HepG2 (cell line): ENCODE measurements at regions not wholly inside any gene's neighbourhood (a gene's known extent, or its start where the extent isn't known, plus 50 kb on each side); places are given as distances from the start of the nearest gene placed in this dataset.

ENCODE experiments used
- ATAC-seq: fragments of 200-7000 bp; cut with Tn5 transposase; 3 replicates; pipeline ENCODE4 v1.9.1; 2020; ENCODE audit warnings: mild to moderate bottlenecking, moderate library complexity
- BruUV-seq: library from RNA; stranded (reverse); fragments of 400-500 nt; replicated peaks from 2 replicates; lab custom pipeline; 2021; lab: Mats Ljungman, UMichigan
- CTCF ChIA-PET: fragments of 300-600 bp; formaldehyde crosslinking; extraction: SDS; loops from one replicate; lab custom pipeline; 2021; ENCODE audit warnings: low total read pairs, inconsistent platforms, low intra/inter-chr PET ratio; lab: Yijun Ruan, JAX
- POLR2A ChIA-PET: fragments of 350-600 bp; sonication (Branson Sonifier 250); formaldehyde crosslinking; loops from one replicate; lab custom pipeline; 2020; ENCODE audit warnings: antibody characterized with exemption, inconsistent platforms; lab: Yijun Ruan, JAX
- DNase-seq: peaks from one replicate; pipeline ENCODE4 v3.0.0-alpha.2; 2015; ENCODE audit warnings: low spot score
- FAIRE-seq: peaks from 3 replicates; lab custom pipeline; 2011; peaks lifted over from hg19 to GRCh38; lab: Jason Lieb, UNC
- H2AFZ ChIP-seq: one replicate; pipeline ENCODE4 v1.6.1; 2011; ENCODE audit warnings: low read length, inconsistent platforms
- H3K27ac ChIP-seq: fragments of 300-600 bp; 3 replicates; pipeline ENCODE4 v1.8.0; 2011; ENCODE audit warnings: mixed run types, mild to moderate bottlenecking, mixed read lengths, low read length, inconsistent platforms; ENCODE audit not compliant: insufficient read depth; ENCODE audit errors: extremely low read length
- H3K27me3 ChIP-seq, 2 experiments: fragments of 200-600 bp in 1 of 2; 2 replicates in 1 of 2; 3 replicates in 1 of 2; pipeline versions ENCODE4 v1.6.0 to v1.8.0; 2011; ENCODE audit warnings: low read length in 2 of 2, mild to moderate bottlenecking in 2 of 2, moderate library complexity in 2 of 2, inconsistent platforms in 1 of 2; ENCODE audit not compliant: insufficient read depth in 2 of 2, control insufficient read depth in 1 of 2
- H3K36me3 ChIP-seq, 2 experiments: fragments of 200-600 bp in 1 of 2; replicated peaks in 1 of 2; 2 replicates in 1 of 2; 3 replicates in 1 of 2; pipeline versions ENCODE4 v1.5.1 to v1.8.0; 2011; ENCODE audit warnings: low read length in 2 of 2, inconsistent platforms in 1 of 2; ENCODE audit not compliant: insufficient read depth in 2 of 2, control insufficient read depth in 1 of 2
- H3K4me1 ChIP-seq: 2 replicates; pipeline ENCODE4 v1.5.1; 2012; ENCODE audit warnings: low read length, inconsistent platforms; ENCODE audit not compliant: insufficient read depth
- H3K4me2 ChIP-seq: 2 replicates; pipeline ENCODE4 v1.6.0; 2011; ENCODE audit warnings: low read depth, low read length, inconsistent platforms
- H3K4me3 ChIP-seq, 3 experiments: fragments of 200-600 bp in 1 of 3; sonication (generic), shearing (Covaris generic) in 1 of 3; replicated peaks in 1 of 3; 2 replicates each; pipeline ENCODE4 v1.5.1; 2011 to 2016; ENCODE audit warnings: low read length in 3 of 3, inconsistent platforms in 2 of 3, low read depth in 2 of 3, mild to moderate bottlenecking in 2 of 3, control low read depth in 1 of 3, mixed read lengths in 1 of 3; ENCODE audit not compliant: insufficient read depth in 1 of 3
- H3K79me2 ChIP-seq: one replicate; pipeline ENCODE4 v1.6.1; 2011; ENCODE audit warnings: low read length, inconsistent platforms; ENCODE audit not compliant: insufficient read depth
- H3K9ac ChIP-seq: 2 replicates; pipeline ENCODE4 v1.6.0; 2011; ENCODE audit warnings: mild to moderate bottlenecking, low read depth, low read length, inconsistent platforms; ENCODE audit not compliant: insufficient read depth
- H3K9me3 ChIP-seq: 2 replicates; pipeline ENCODE4 v1.5.1; 2012; ENCODE audit warnings: mild to moderate bottlenecking, low read length
- H4K20me1 ChIP-seq: 2 replicates; pipeline ENCODE4 v1.6.0; 2011; ENCODE audit warnings: inconsistent platforms, mild to moderate bottlenecking, low read length, moderate library complexity; ENCODE audit not compliant: insufficient read depth
- ARNT2 ChIP-seq: sonication (generic); formaldehyde crosslinking; IDR thresholded peaks from 2 replicates; pipeline ENCODE4 v1.8.0; 2022; ENCODE audit warnings: mild to moderate bottlenecking, low read depth, missing genetic modification reagents, moderate library complexity
- CBFB ChIP-seq: sonication (generic); formaldehyde crosslinking; IDR thresholded peaks from 2 replicates; pipeline ENCODE4 v1.4.0; 2020; ENCODE audit warnings: missing genetic modification reagents
- MED13 ChIP-seq: sonication (generic); formaldehyde crosslinking; IDR thresholded peaks from 2 replicates; pipeline ENCODE4 v1.5.0; 2020; ENCODE audit warnings: missing genetic modification reagents
- NFRKB ChIP-seq: fragments of 450-650 bp; IDR thresholded peaks from 2 replicates; pipeline ENCODE4 v1.6.1; 2017
- PHB2 ChIP-seq: fragments of 450-650 bp; IDR thresholded peaks from 2 replicates; pipeline ENCODE4 v1.6.1; 2018; ENCODE audit not compliant: partially characterized antibody
- RBFOX2 ChIP-seq: fragments of 200-400 bp; formaldehyde crosslinking; IDR thresholded peaks from 2 replicates; pipeline ENCODE4 v1.6.1; 2017; ENCODE audit warnings: low read depth, mild to moderate bottlenecking, low read length
- ZNF180 ChIP-seq: sonication (generic); formaldehyde crosslinking; IDR thresholded peaks from 2 replicates; pipeline ENCODE4 v1.4.0; 2020; ENCODE audit warnings: low read depth, missing genetic modification reagents, borderline replicate concordance
- ZNF296 ChIP-seq: sonication (generic); formaldehyde crosslinking; conservative IDR thresholded peaks from 2 replicates; pipeline ENCODE4 v1.5.0; 2020; ENCODE audit warnings: mild to moderate bottlenecking, missing genetic modification reagents
- ZNF367 ChIP-seq: sonication (generic); formaldehyde crosslinking; IDR thresholded peaks from 2 replicates; pipeline ENCODE4 v1.4.0; 2020; ENCODE audit warnings: missing genetic modification reagents, borderline replicate concordance
- ZNF746 ChIP-seq: sonication (generic); formaldehyde crosslinking; IDR thresholded peaks from 2 replicates; pipeline ENCODE4 v1.8.0; 2022; ENCODE audit warnings: mild to moderate bottlenecking, missing genetic modification reagents
- ZNF83 ChIP-seq: sonication (generic); formaldehyde crosslinking; IDR thresholded peaks from 2 replicates; pipeline ENCODE4 v1.4.0; 2020; ENCODE audit warnings: missing genetic modification reagents, mild to moderate bottlenecking, borderline replicate concordance
- ZNF878 ChIP-seq: sonication (generic); formaldehyde crosslinking; IDR thresholded peaks from 2 replicates; pipeline ENCODE4 v1.8.1; 2023; ENCODE audit warnings: mild to moderate bottlenecking, missing genetic modification reagents, moderate library complexity
- WGBS: methylation state at CpG from one replicate; pipeline ENCODE4 v1.1.6; 2017; ENCODE audit warnings: low lambda C conversion rate; 5-methylcytosine and 5-hydroxymethylcytosine counted together
- in situ Hi-C: cut with HindIII; loops from 2 replicates; pipeline ENCODE4 v1.10.0; 2017; ENCODE audit warnings: low pct_unique_long_range_greater_than_20kb; ENCODE audit not compliant: extremely low pct_ligation_motif_present
- intact Hi-C: fragments of 100-400 bp; cut with micrococcal nuclease; formaldehyde crosslinking; loops from one replicate; pipeline ENCODE4 v1.10.0; 2022; ENCODE audit not compliant: unreplicated experiment
- TF ChIP-seq, protein P1 (sequence below): fragments of 450-650 bp; IDR thresholded peaks from 2 replicates; pipeline ENCODE4 v1.6.1; 2017; ENCODE audit warnings: mild to moderate bottlenecking
- TF ChIP-seq, protein P2 (sequence below): sonication (generic); formaldehyde crosslinking; IDR thresholded peaks from 2 replicates; pipeline ENCODE4 v1.9.0; 2022; ENCODE audit warnings: low read depth, missing genetic modification reagents

DNA sequence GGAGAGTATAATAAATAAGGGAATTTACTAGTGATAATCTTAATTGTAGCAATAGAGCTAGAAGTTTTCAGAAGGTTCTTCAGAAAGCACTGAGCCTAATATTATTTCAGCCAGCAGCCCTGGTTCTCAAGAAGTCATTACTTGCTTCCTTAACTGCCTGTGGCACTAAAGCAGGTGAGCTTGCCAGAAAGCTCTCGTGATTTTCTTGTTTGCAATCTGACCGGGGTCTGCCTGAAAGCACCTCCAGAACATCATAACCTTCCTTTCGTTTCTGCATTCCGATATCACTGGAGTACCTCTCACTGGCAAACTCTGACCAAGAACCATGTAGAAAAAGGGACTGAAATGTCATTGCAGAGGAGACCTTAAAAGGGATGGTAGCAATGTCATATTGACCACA is 510.3 kb downstream of the ZIC1 start:
- TF ChIP-seq MED13 (no peak), ZNF746 (CRISPR knock-in tag) (no peak), CBFB (no peak), ZNF878 (CRISPR knock-in tag) (no peak)
- ATAC-seq, result no peak
- ChIA-PET CTCF (no interaction called here), POLR2A (no interaction called here)
- Histone ChIP-seq H3K27me3 (no peaks in the 10 kb centered on the region), H3K27ac (no peak overlapping the region), H3K36me3 (no peaks in the 10 kb centered on the region), H4K20me1 (no peaks in the 10 kb centered on the region), H3K4me1 (no peaks in the 10 kb centered on the region), H3K79me2 (no peaks in the 10 kb centered on the region), H3K4me2 (no peak overlapping the region), H3K4me3 (no peak overlapping the region), H3K9ac (no peak overlapping the region), H2AFZ (no peak overlapping the region), H3K9me3 (no peaks in the 10 kb centered on the region)
- BruUV-seq, result no TSS peak
- no peak for FAIRE-seq
- 31% methylated on average over 4 of the region's 4 CpGs for WGBS
- in situ Hi-C loops (no loop called here), intact Hi-C loops (no loop called here)
- no peak for DNase-seq

DNA sequence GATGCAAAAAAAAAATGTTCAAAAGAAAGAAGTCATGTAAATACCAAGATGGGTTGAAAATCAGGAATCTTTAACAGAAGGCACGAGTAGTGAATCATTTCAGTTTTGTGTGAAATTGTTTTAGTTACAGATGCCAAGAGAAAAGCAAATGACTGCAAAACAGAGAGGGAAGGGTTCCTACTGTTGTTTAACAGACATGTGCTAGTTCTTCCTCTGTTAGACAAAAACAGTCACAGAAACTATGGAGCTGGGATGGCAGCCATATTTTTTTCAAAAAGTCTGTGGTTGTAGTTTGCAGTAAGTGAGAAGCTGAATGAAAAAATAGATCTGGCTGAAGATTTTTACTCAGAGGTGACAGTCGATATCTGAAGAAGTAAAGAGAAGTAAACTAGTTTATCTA is 511.9 kb downstream of the ZIC1 start:
- no peak overlapping the region for H3K9ac ChIP-seq
- ATAC-seq (no peak), DNase-seq (no peak), FAIRE-seq (no peak)
- no TSS peak for BruUV-seq
- ChIA-PET POLR2A (no interaction called here), CTCF (no interaction called here)
- H3K79me2 ChIP-seq, result no peaks in the 10 kb centered on the region
- H3K27me3 ChIP-seq, result no peaks in the 10 kb centered on the region
- H2AFZ ChIP-seq, result no peak overlapping the region
- intact Hi-C loops (no loop called here), in situ Hi-C loops (no loop called here)
- H4K20me1 ChIP-seq, result no peaks in the 10 kb centered on the region
- no peaks in the 10 kb centered on the region for H3K36me3 ChIP-seq
- H3K4me2 ChIP-seq, result no peak overlapping the region
- no peaks in the 10 kb centered on the region for H3K9me3 ChIP-seq
- no peaks in the 10 kb centered on the region for H3K4me1 ChIP-seq
- 1% methylated on average over 2 of the region's 2 CpGs for WGBS
- TF ChIP-seq NFRKB (no peak), ZNF367 (no peak), ZNF180 (CRISPR knock-in tag) (no peak), ZNF83 (CRISPR knock-in tag) (no peak), ARNT2 (CRISPR knock-in tag) (no peak), ZNF296 (CRISPR knock-in tag) (no peak), PHB2 (no peak), RBFOX2 (no peak)
- TF ChIP-seq, protein P1, sequence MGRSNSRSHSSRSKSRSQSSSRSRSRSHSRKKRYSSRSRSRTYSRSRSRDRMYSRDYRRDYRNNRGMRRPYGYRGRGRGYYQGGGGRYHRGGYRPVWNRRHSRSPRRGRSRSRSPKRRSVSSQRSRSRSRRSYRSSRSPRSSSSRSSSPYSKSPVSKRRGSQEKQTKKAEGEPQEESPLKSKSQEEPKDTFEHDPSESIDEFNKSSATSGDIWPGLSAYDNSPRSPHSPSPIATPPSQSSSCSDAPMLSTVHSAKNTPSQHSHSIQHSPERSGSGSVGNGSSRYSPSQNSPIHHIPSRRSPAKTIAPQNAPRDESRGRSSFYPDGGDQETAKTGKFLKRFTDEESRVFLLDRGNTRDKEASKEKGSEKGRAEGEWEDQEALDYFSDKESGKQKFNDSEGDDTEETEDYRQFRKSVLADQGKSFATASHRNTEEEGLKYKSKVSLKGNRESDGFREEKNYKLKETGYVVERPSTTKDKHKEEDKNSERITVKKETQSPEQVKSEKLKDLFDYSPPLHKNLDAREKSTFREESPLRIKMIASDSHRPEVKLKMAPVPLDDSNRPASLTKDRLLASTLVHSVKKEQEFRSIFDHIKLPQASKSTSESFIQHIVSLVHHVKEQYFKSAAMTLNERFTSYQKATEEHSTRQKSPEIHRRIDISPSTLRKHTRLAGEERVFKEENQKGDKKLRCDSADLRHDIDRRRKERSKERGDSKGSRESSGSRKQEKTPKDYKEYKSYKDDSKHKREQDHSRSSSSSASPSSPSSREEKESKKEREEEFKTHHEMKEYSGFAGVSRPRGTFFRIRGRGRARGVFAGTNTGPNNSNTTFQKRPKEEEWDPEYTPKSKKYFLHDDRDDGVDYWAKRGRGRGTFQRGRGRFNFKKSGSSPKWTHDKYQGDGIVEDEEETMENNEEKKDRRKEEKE, result no peak
- TF ChIP-seq, protein P2, sequence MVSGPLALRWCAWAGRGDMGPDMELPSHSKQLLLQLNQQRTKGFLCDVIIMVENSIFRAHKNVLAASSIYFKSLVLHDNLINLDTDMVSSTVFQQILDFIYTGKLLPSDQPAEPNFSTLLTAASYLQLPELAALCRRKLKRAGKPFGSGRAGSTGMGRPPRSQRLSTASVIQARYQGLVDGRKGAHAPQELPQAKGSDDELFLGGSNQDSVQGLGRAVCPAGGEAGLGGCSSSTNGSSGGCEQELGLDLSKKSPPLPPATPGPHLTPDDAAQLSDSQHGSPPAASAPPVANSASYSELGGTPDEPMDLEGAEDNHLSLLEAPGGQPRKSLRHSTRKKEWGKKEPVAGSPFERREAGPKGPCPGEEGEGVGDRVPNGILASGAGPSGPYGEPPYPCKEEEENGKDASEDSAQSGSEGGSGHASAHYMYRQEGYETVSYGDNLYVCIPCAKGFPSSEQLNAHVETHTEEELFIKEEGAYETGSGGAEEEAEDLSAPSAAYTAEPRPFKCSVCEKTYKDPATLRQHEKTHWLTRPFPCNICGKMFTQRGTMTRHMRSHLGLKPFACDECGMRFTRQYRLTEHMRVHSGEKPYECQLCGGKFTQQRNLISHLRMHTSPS, result no peak
- TF ChIP-seq, all 625 proteins: peak for 0
- Histone ChIP-seq H3K4me3 (no peak overlapping the region), H3K27ac (no peak overlapping the region)
